H1 (cell line): ENCODE measurements at regions not wholly inside any gene's neighbourhood (a gene's known extent, or its start where the extent isn't known, plus 50 kb on each side); places are given as distances from the start of the nearest gene placed in this dataset.

Experiments used
- TF ChIP-seq, protein P1 (sequence below), 3 experiments: IDR thresholded peaks; 1 replicate in 2 of 3; 2 replicates in 1 of 3; pipeline versions ENCODE4 v1.5.1 to v1.6.1; 2011; ENCODE audit warnings: low read length in 3 of 3, mild to moderate bottlenecking in 3 of 3, inconsistent platforms in 2 of 3, low read depth in 1 of 3, moderate library complexity in 1 of 3; ENCODE audit not compliant: insufficient read depth in 1 of 3; ENCODE audit errors: control extremely low read depth in 1 of 3

DNA sequence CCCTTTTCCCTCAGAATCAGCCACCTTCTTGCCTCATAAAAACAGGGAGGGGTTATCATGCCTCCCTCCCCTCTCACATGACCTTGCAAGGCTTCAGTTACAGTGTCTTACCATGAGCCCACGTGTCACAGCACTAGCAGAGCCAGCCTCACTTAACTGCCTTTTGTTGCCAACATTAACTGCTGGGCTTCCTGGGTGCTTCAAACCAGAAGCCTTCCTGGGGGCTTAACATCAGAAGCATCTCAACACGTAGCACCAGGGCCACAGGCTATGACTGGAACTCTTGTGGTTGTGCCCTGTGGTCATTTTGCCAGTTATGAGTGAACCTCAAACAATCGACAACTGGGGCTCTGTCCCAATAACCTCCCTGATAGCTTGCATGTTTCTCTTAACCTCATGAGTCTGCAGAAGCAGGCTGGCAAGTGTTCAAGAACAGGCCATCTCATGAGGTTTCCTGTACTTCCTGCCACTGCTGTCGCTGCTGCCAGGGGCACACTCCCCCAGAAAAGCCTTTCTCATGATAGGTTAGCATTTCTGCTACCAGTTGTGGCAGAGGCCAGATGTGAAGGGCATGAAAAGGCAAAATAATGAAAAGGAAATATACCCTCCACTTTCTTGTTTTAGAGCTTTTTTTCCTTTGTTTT is 132.2 kb downstream of the GLUL start (continued):
- TF ChIP-seq, protein P1, sequence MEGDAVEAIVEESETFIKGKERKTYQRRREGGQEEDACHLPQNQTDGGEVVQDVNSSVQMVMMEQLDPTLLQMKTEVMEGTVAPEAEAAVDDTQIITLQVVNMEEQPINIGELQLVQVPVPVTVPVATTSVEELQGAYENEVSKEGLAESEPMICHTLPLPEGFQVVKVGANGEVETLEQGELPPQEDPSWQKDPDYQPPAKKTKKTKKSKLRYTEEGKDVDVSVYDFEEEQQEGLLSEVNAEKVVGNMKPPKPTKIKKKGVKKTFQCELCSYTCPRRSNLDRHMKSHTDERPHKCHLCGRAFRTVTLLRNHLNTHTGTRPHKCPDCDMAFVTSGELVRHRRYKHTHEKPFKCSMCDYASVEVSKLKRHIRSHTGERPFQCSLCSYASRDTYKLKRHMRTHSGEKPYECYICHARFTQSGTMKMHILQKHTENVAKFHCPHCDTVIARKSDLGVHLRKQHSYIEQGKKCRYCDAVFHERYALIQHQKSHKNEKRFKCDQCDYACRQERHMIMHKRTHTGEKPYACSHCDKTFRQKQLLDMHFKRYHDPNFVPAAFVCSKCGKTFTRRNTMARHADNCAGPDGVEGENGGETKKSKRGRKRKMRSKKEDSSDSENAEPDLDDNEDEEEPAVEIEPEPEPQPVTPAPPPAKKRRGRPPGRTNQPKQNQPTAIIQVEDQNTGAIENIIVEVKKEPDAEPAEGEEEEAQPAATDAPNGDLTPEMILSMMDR (IDR thresholded peaks at IDR 0.05; ENCODE audit: control extremely low read depth in 1 of 3, insufficient read depth in 1 of 3, low read depth in 1 of 3, low read length in 3 of 3): no peak
